NCI-H2171 treated with DMSO at 0.1 percent for 48 hours (cell line): ENCODE measurements at regions not wholly inside any gene's neighbourhood (a gene's known extent, or its start where the extent isn't known, plus 50 kb on each side); places are given as distances from the start of the nearest gene placed in this dataset.
A peak's percentile ranks its signal among the peaks of the same experiment; 100 is the strongest.

Experiments
- DNase-seq: peaks from one replicate; lab custom pipeline; 2025; lab: John Stamatoyannopoulos, UW

DNA sequence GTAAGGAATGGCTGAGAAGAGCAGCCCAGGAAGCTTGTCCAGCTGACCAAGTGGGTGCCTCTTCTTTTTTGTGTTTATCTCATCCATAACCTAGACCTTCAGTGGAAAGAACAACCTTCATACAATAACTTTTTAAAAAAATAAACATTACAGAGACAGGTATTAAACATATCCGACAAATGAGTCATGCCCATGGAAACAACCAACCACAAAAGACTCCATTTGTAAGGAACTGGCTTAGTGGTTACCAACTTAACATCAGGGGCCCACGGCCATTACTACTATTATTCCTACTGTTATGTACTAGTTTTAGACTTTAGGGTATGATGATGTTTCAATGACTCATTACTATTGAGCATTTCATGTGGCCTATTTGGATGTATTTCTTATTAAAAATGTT is 191.7 kb upstream of the SERP2 start:
- no peak for DNase-seq

DNA sequence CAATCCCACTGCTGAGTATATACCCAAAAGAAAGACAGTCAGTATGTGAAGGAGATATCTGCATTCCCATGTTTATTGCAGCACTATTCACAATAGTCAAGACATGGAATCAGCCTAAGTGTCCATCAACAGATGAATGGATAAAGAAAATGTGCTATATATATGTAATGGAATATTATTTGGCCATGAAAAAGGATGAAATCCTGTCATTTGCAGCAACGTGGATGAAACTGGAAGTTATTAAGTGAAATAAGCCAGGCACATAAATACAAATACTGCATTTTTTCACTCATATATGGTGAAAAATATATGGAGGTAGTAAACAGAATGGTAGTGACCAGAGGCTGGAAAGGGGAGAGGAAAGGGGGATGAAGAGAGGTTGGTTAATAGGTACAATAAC is 188.9 kb upstream of the SERP2 start:
- no peak for DNase-seq

DNA sequence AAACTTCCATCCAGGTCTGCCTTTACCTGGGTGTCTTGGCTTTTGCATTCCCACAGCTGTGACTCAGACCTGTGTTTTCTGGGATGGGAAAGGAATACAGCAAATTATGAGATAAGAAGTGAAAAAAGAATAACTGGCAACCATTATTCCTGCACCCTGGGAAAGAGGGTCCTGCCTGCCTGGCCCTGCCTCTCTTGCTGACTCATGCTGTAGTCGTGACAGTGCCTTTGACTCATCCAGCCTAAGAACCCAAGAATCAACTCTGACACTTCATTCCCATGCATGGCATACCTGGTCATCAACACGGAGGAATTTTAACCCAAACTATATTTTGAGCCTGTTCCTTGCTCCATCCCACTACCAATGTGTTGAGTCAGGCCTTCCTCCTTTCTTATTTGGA is 185.4 kb upstream of the SERP2 start:
- DNase-seq = no peak

DNA sequence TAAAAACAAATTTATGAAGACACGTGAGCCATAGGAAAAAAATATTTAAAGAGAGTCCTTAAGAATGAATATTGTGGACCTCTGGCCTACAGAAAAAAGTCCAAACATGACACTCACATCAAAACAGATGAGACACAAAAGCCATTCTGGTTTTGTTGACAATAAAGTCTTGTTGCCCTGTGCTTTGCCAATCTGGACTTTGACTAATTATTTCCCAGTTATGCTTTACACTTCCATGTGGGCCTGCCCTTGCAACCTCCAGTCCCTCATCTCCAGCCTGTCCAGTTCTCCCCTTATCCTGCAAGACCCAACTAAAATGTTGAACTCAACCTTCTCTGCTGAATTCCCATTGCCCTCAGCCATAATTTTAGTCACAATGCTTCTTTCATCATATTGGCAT is 184.5 kb upstream of the SERP2 start:
- no peak for DNase-seq

DNA sequence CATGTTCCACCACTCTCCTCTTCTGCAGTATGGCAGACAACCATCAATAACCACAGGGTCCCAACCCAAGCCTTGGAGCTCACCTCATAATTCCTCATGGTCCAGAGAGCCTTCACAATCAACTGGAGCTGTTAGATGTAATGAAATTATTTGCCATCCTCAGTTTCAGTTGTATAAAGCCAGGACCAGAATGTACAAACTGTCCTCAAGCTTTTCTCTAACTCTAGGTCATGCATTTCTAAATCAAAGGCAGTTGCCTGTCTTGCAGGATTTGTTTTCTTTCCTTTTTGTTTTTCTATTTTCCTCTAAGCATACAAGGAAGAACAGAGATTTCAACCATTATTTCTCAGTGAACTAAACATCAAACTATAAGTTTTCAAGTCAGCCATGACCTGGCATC is 182.5 kb upstream of the SERP2 start:
- DNase-seq = no peak

DNA sequence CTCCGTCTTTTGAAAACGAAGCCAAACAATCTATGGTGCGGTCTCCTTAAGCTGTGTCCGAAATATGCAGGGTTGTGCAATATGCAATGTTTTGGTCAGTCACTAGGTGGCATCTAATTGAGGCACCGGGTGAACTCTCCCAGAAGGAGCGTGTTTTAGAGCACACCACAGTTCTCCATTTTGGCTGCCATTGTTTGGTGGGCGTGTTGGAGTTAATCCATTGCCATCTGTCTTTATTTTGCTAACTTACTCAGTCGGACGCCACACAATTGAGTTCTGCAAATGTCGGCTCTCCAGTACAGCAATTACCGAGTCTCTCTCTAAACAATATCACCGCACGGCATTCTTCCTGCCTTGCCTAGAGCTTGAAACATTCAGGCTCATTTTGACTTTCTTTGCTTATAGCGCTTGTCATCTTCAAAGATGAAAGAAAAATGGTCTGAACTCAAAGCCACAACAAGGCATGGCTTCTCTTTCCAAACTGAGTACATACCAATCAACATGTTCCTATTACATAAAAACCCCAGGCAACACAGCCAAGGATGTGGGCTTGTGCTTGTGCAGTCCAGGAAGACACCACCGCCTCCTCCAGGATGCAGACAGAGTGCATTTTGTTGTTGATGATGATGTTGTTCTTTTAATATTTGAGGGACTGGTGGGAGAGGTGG is 182.0 kb upstream of the SERP2 start:
- peak; percentile 85 for DNase-seq

DNA sequence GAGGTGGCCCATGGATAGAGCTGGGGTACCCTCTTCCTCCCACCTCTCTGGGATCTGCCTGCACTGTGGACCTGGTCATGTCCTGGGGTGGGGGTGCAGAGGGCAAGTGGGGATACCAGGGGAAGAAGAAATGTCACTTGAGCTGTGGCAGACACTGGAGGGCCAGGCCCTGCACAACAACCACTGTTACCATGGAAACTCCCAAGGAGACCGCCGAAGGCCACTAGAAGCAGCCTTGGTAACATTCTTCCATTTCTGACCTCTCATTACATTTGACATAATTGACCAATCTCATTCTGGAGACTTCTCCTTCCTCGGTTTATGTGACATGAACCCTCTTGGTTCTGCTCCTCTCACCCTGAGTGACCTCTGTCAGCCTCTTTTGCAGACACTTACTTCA is 179.9 kb upstream of the SERP2 start:
- DNase-seq = no peak

DNA sequence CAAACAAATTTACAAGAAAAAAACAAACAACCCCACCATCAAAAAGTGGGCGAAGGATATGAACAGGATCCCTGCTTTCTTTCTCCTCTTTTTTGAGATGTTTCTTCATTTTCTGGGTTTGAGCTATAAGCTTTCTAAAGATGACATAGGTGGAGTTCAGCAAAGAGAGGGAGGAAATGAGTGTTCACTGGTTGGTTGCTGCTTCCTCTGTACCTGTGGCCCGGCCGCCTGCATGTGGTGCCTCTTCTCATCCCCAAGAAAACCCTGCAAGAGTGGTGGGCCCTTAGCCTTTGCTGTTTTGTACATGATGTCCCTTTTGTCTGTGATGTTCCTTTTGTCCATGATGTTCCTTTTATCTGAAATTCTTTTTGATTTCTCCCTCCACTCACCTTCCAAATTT is 178.4 kb upstream of the SERP2 start:
- DNase-seq = no peak

DNA sequence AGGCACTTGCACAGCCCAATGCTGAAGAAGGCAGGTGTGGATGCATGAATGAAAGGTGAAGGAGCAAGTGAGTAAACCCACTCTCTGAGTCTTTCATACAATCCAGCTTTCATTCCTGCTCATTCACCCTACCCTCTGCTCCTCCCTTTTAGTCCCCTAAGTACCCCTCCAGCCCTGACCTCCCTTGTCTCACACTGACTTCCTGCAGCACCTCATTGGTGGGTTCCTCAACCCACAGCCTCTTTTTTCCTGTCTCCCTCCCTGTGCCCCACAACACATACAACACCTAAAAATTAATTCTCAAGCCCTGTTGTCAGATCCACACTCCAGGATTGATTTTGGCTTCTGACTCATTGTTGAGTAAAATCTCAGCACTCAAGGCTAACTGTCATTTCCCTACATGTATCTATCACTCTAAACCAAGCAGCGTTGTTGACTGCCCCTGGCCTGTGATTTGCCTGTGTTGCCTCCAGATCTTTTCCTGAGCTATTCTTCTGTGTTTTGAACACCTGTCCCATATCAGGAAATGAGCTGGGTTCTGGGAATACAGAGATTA is 177.3 kb upstream of the SERP2 start:
- DNase-seq = no peak

DNA sequence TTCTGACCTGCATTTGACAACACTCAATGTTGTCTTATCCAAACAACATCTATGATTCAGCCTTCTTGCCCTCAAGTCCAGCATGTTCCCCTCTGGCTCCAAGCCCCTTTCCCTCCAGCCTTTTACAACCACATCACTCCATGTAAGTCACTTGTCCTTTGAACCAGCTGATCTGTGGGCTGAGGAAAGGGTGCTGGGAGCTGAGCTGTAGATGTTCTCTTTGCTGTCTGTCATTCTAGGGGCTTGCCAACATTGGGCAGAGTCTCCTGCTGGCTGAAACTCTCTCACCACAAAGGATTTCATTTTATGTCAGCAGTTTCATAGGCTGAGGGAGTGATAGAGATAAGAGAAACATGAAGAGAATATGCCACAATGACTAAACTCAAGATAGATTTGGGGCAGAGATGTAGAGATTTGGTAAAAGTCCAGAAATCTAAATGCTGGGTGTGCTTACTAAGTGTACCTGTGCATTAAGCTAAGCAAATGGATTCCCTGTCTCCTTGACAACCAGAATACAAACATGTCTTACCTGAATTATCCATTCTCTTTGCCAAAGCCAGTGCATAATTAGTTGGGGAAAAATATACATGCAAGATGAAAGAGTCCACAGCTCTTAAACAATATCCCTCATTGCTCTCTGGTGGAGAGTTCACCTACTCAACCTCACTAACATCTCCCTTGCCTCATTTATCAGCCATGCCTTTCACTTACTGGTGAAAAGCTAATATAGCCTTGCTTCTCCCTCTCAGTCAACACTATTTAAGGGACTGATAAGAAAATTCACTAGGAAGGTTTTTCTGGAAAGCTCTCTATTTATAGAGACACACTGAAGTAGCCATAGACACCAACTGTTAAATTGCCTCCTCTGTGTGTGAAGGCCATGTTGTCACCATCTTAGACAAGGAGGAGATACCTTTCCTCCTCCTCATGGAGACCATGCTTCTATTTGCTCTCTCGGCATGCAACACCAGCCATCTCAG is 175.5 kb upstream of the SERP2 start:
- DNase-seq = no peak

DNA sequence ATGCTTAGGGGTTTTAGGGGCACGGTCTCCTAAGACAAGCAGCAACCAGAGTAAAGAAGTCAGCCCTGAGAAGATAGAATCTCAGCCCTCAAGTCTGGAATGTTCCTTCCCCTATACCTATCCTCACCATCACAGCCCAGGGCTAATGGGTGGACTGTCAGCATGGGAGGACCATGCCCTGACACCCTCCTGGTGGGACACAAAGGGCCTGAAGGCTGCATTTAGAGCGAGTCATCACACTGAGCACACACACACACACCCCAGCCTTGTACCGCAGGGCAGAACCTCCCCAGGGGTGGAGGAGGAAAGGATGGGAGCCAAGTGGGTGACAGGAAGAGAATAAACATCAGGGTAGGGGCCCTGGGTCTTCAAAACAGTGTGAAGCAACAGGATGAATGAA is 174.8 kb upstream of the SERP2 start:
- no peak for DNase-seq

DNA sequence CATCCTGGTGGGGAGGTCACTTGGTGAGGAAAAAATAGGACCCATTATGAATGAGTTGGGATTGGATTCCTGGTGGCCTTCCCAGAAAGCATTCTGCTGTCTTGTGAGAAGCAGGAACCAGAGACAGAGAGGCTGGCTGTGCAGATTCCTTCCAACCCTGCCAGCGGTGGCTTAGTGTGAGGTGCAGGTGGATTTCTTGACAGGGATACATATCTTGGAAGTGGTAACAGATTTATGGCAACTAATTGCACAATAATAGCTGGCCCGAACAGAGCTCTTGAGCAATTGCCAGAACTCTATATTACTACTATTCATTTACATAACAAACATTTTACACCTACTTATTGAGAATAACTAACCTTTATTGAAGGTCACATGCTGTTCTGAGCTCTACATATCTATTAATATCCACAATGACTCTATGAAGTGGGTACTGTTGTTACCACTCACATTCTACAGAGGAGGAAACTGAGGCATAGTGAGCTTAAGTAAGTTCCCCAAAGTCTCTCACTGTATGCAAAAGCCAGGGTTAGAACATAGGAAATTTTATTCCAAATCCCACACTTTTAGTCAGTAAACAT is 173.9 kb upstream of the SERP2 start:
- DNase-seq = no peak

DNA sequence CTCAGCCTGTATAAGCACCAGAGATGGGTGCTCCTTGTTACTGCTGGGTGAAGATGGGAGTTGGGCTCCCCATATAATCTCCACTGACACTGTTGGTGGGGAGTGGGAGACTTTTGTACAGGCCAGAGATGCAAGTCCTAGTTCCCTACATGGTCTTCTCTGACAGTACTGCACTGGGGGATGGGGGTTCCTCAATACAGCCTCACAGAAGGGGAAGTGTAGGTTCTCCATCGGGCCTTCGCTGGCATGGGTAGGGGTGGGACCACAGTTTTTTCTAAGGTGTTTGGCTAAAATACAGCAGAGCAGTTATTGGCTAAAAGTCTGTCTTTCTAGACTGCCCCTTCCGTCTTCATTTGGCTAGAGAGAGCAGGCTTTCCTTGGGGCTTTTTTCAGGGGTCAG is 167.2 kb upstream of the SERP2 start:
- no peak for DNase-seq

DNA sequence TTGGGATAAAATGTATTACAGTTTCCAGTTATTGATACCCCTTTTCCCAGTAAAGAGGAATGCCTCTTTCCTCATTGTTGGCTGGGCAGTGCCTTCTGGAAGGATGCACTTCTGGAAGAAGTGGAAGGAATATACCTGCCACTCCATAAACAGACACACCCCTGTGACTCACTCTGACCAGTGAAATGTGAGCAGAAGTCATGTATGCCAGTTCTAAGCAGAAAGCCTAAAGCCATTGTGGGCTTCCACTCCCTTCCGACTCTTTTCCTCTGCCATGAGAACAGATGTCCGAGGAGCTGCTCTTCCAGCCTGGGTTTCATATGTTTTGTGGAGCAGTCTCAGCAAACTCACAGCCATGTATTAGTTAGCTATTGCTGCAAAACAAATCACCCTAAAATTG is 166.1 kb upstream of the SERP2 start:
- DNase-seq = no peak

DNA sequence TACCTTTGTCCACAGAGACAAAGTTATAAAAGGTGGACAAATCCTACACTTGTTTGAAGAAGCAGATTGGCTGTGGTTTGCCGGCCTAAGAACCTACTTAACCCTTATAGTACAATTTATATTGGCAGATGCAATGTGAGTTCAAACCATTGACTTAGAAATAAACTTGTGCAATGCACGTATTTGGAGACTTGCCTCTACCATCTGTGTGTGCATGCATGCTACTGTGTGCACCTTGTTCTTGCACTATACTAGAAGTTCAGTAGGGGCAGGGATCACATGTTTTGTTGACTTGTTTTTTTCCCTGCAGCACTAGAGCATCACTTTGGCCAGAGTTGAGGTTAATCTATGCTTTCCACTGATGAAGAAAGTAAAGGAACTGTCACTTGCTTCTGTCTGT is 163.1 kb upstream of the SERP2 start:
- no peak for DNase-seq

DNA sequence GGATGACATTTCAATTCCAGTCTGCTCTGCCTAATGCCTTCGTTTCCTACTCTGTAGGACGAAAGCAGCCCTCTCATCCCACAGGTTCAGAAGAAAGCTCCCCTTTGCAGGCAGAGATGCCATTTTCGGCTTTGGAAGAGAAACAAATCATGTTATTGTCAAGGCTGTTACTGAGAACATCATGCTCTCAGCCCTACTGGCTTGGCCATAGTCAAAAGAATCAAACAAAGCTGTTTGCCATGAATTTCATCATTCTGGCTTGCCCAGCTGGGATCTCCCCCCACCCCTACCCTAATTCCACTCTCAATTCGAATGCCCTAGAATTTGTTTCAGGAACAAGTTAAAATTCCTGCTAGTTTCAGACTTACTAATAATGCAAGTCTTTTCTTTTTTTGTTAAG is 162.3 kb upstream of the SERP2 start:
- DNase-seq = no peak

DNA sequence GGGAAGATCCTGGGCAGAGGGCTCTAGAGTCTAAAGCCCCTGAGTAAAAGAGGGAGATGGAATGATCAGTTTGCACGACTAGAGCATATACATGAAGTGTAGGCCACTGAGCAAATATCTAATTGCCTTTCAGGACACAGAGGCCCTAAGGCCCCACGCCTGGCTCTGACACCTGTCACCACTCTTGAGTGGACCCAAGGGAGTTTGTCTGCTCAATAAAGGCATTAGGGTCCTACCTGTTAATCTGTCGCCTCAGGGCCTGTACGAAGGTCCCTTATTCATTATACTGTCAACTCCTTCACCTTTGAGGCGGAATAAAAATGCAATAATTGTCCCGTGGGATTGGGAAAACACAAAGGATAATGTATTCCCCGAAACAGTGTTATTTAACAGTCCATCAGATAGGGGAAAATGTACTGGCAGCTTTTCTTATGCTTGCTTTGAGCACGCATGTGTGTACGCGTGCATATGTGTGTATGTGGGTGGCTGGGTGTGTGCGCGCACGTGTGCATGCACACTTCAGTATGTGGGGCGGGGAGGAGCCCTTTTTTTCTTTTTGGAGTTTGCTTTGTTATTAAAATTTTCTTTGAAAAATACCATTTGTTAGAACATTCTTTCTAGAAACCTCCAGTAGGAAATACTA is 161.8 kb upstream of the SERP2 start:
- peak; percentile 51 for DNase-seq

DNA sequence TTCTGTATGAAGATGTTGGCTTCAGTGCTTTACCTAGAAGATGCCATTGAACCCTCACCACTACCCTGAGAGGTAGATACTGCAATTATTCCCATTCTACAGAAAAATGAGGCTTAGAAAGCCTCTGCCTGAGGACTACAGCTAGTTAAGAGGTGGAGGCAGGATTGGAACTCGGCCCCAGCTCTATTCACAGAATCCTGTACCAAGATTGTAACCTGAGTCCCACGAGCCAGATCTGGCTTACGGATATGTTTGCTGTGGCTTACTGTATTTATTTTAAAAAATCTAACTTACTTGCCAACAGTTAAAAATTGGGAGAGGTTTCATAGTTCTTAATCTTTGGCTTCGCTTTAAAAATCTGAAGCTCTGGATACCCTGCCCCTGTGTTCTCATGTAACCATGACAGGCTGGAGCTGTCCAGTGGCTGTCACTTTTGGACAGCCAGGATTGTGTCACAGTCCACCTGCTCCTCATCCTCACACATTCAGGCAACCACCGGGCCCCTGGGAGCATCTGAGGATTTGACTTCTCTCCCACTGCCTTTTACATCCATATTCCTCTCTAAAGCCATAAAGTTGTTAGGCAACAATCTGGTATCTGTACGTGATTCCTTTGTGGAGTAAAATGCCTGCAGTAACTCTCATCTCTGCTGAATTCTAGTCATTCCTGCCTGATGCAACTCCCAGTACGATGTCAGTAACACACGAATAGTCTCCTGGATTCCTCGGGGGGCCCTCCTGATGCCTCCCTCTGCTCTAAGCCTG is 160.8 kb upstream of the SERP2 start:
- no peak for DNase-seq

DNA sequence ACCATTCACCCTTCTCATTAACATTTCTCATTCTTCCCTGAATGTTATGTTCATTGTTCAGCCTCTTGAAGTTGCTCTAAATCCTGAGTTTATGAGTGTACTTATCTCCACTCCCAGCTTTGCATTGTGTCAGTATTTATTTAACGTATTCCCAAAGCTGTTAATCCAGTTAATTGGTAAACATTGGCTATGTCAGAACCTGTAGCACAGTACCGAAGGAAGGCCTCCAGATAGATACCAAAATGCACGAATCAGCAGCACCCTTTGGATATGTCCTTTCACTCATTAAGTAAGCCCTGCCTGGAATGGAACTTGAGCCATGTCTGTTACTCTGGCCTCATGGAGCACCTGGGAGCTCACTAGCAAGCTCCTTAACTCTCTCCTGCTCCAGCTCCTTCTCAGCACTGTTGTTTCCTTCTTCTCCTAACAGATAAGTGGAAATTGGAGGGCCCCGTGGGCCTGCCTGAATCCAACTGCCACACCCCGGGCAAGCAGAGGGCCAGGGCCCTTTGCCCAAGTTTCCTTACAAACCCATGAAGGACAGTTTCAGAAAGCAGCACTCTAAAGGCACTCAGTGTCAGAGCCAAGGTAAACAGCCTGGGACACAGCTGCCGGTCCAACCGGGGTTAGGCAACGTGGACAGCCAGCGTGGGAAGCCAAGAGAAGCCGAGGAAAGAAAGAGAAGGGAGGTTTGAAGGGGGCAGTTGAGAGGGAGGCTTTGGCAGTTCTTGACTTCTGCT is 155.0 kb upstream of the SERP2 start:
- DNase-seq = no peak

DNA sequence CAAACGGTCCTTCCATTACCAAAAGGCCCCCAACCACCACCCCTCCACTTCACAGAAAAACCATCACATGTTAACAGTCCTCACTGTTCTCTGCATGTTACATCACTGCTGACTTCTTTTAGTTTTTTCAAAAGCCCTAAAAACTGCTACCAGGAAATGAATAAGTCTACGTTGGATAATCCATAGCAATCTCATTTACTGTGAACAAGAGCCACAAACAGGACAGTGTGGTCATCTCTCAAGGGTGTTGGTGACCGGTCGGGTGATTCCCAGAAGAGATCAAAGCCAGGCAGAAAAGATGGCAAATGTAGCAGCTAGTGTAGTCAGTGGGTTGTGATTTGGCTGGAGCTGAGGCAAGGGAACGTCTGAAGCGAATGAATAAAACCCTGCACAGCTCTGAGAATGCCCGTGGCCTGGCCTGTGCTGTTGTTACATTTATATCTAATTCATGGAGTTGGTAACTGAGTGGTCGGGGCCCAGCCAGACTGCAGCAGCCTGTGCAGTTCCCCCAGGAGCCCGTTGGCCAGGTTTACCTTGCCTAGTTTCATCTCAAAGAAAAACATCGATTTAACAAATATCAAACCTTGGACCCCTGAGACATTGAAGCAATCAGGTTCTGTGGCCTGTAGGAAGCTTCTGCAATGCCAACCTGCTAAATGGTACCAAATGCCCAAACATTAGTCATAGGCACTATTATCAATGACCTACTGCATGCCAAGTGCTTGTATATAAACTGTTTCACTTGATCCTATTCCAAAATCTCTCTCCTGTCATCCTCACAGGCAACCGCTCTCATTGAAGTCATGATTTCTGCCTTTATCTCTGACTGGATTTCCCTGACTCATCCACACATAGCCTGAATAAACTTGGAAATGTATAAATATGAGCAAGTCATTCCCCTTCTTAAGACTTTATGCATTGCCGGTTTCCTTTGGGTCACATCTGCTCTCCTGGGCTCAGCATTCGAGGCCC is 153.8 kb upstream of the SERP2 start:
- DNase-seq = no peak
